Dermis microvascular lymphatic vessel endothelial cell (primary cell): ENCODE measurements at regions not wholly inside any gene's neighbourhood (a gene's known extent, or its start where the extent isn't known, plus 50 kb on each side); places are given as distances from the start of the nearest gene placed in this dataset.
A peak's percentile ranks its signal among the peaks of the same experiment; 100 is the strongest.

ENCODE experiments used
- DNase-seq, 2 donors: peaks; one replicate each; pipeline versions ENCODE4 v3.0.0 to v3.0.0-alpha.2; 2010; ENCODE audit warnings: low read depth in 2 of 2

DNA sequence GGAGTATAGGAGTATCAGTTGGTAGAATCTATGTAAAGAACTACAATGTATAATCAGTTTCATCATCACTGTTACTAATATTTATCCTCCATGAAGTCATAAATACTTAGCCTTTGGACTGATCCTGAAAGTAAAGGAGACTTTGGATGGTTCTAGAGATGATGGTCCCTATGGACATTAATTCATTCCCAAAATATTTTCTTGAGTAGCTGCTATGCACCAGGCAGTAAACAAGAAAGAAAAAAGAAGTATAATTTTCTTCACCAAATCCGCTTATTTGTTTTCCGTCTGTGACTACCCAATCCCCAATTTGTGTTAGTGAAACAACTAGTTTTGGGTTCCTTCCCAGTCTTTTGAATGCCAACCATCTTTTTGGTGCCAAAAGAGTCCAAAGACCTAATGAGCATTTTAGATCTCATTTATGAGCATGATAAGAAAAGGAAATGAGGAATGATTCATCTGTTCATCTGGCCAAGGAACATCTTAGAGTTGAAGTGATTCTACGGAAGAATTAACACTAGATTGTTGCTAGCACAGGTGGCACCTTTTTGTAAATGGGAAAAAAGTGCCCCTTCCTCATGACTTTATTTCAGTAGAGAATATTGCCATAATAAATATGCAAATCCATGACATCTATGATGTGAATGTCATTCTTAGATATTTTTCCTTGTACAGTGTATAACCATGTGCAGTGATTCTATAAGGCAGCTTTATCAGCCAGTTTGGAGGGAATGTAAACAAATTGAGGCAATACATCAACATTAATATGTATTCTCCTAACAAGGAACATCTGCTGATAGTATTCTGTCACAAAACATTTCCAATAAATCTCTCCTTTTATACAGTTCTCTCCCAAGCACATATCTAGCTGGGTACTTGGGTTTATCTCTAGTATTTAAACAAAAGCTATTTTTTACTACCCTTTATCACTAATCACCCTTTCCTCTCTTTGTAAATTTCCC is 85.1 kb upstream of the CCDC91 start:
- no peak for DNase-seq

DNA sequence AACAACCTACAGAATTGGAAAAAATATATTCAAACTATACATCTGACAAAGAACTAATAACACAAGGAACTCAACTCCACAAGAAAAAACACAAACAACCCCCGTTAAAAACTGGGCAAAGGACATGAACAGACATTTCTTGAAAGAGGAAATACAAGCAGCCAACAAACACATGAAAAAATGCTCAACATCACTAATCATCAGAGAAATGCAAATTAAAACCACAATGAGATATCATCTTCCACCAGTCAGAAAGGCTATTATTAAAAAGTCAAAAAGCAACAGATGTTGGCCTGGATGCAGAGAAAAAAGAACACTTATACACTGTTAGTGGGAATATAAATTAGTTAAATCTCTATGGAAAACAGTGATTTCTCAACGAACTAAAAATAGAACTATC is 82.6 kb upstream of the CCDC91 start:
- no peak for DNase-seq

DNA sequence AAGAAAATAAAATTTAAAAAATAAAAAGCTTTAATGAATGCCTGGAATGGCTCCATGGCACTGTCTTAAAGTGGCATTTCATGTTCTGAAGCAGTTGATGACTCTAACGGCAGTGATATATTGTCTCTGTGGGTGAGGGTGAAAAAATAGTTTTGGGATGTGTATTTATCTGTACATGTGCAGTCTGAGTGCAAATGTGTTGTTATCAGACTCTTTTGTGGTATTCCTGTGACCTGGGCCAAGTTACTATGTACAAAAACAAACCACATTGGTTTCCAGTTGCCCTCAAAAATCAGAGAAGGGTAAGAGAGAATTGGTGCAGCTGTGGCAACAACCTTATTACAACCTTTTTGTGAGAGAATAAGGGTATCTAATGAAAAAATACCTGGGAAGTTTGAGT is 81.7 kb upstream of the CCDC91 start:
- no peak for DNase-seq

DNA sequence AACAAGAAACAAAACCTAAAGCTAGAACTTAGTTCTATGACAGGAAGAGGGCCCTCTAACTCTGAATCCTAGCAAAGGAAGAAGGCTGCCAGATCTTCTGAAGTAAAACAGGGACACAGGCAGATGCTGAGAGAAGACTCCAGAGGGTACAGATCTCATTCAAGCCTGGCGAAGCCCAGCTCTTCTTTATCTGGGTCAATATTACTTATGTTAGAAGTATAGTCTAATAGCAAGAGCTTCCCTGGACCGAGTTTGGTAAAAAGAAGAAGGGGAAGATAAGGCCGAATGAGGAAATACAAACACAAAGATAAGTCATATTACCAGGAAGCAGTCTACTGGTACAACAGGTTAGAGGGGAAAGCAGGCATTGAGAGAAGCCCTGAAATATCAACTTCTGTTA is 79.9 kb upstream of the CCDC91 start:
- no peak for DNase-seq

DNA sequence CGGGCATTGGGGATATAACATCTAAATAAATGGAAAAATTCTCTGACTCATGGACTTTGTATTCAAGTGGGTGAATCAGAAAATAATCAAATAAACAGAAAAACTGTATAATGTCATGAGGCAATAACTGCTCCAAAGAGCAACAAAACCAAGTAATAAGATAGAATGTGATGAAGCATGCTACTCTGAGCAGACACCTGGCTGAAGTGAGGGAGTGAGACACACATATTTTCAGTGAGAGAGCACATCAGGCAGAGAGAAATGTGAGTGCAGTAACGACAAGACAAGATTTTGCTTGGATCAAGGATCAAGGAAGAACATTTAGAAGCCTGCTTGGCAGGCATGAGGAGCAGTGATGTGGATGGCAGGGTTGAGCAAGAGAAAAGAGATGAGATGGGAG is 75.8 kb upstream of the CCDC91 start:
- DNase-seq: no peak

DNA sequence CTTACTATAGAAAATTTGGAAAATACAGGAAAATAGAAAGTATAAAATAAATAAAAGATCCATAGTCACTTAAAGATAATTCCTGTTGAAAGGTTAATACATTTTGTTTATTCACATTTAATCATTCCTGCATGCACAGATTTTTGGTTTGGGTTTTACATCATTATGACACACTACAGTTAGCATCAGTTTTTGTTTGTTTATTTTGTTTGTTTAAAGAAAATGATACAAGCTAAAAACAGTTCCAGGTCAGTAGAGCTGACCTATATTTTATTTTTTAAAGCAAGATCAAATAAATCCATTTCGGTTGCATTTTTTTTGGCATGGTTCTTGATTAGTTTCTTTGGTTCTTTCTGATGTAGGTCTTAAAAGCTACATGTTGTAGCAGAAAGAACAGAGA is 68.8 kb upstream of the CCDC91 start:
- no peak for DNase-seq

DNA sequence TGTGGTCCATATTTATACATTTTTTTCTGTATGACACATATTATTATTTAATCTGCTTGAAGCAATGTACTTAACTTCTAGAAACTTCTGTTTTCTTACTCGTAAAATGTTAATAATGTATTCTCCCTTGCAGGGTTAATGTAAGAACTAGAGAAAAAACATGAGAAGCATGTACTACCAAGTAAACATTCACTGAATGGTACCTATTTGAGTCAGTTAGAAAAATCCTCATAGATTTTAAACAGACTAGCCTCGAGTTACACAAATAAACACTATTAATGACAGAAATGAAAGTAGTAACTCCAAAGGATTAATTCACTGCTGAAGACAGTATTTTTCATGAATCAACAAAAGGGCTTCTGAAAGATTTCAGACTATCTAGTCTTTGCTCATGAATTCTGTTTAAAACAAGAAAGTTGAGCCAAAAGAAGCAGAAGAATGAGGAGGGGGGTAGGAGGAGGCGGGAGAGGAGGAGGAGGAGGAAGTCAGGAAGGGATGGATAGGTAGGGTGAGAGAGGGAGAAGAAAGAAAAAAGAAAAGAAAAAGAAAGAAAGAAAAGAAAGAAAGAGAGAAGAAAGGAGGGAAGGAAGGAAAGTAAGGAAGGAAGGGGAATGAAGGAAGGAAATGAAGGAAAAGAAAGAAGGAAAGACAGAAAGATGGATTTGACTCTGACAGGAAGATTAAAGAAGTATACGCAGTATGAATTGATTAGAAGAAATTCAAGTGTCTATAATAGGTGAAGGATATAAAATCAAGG is 68.2 kb upstream of the CCDC91 start:
- no peak for DNase-seq

DNA sequence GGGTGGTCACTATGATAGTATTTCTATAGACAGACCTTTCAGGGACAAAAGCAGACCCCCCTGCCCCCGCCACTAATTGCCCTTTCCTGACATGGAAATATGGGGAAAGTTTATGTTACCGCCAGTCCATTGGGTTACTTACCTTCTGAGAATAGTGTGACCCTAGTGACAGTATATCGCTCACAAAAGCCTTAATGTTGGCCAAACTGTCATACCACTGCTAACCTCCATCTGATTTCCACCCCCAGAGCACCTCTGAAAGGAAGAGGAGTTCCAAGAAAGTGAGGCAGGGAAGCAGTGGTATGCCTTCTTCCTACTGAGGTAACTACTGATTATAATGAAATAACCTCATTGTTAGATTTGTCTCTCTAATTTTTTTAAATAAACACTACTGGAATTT is 67.5 kb upstream of the CCDC91 start:
- DNase-seq: no peak

DNA sequence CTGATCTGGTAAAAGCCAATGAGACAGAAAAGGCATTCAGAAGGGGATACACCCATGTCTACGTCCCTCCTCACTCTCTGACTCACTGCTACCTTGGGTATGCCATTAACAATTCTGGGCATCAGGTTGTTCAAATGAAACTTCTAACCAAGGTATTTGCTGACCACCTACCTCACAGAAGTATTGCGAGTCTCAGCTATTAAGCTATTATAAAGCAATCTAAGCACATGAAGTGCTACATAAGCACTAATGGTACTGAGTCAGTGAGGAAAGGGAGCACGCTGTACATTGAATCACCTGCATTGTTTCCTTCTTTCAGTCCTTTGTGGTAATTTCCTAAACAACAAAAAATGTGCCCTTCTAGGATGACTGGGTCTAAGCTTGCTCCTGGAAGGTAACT is 62.8 kb upstream of the CCDC91 start:
- DNase-seq: no peak

DNA sequence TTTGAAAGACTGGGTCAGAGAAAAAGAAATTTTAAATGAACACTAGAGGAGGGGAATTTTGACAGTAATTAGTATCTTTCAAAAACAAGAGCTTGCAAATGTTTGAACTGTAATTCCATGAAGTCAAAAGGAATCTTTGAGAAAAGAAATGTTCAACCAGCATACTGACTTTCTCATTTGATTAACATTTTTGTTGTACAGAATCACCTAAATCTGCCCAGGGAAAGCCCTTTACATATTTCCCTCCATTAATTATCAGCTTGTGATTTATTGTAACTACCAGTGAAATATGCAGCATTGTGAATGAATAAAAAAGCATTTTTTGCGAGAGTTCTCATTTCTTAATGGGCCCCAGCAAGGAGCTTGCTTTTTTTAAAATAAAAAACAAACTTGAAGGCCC is 61.2 kb upstream of the CCDC91 start:
- DNase-seq: no peak

DNA sequence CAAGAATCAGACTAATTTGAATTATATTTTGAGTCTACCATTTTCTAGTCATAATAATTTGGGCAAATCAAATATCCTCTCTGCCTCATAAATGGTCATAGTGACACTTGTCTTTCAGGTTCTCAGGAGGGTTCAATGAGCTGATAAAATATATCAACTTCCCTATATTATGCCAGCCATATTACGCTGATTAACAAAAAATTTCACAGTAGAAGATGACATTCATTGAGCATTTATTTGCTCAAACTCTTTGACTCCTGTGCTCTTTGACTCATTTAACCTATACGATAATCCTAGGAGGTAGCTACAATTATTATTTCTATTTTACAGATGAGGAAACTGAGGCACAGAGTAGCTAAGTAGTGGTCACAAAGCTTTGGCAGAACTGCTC is 60.0 kb upstream of the CCDC91 start:
- DNase-seq: no peak

DNA sequence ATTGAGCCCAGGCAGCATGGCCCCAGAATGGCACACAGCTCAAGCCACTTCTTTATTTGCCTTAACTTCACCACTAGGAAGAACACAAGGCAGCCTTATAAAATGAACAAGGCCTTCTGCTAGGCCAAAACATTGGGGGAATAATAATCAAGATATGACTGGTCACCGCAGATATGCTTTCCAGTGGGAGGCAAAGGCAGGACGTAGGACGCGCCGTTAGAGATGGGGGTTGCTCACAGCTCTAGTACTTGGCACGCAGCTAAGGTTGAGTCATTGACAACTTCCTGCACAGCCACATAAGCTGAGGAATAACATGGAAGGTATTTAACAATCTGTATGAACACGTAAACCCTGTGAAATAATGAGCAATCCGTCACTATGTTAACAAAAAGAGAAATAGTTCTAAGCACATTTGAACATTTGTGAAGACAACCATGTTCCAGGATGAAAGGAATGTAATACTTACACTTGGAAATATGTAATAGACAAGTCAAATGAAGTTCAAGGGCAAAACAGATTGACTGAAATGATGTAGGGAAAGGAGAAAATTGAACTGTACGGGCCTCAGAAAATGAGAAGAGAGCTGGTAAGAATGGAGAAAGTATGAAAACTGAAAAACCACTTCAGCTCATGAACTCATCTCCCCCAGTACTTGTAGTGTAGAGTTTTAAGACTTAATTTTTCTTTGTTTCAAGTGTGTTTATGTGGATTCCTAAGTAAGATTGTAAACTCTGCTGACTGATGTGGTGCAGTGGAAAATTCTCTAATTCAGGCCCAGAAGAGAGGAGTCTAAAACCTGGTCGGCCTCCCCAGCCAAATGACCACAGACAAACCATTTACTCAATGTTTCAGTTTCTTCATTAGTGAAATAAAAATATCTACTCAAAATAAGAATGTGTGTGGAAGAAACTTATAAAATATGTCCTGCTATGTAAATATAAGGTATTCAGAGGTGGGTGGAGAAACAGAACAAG is 59.3 kb upstream of the CCDC91 start:
- peak; percentile 96 to 99 for DNase-seq

DNA sequence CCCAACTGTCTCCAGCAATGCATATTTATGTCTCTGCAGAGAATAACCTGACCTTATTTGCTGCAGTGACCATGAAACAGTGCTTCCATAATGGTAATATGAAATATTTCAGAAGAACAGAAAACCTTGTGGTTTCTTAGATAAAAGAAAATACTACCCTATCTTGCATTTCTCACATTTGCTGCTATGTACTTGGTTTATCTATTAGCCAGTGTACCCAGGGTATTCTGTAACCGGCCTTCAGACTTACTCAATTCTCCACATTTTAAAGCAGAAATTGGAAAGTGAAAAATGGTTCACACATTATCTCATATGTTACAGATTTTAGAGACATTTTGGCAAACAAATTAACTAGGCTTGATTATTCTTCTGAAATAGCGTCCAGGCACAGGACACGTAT is 57.9 kb upstream of the CCDC91 start:
- no peak for DNase-seq

DNA sequence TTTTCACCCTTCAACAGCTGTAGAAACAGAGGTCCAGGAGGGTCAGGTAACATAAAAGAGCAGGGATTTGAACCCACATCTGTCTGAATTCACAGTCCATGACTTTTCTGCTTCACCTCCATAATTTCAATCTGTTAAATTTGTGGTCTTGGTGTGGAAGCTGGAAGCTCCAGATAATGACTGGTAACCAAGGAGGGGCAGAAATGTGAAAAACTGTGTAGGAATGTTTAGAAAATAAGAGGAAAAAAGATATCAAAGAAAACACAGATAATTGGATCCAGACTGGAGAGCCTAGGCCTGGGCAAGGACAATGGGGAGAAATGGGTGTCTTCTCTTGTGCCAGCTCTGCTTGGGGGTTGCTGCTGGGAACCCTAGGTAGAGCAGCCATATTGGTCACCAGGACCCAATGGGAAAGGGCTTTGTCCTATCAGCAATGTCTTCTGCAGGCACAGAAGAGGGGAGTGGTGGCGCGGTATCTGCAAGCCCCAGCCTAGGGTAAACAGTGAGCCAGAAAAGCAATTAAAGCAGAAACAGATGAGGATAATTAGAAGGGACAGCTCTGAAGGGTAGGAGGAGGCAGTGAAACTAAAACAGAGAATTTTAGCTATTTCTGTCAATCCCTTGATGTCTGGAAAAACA is 54.3 kb upstream of the CCDC91 start:
- DNase-seq: no peak

DNA sequence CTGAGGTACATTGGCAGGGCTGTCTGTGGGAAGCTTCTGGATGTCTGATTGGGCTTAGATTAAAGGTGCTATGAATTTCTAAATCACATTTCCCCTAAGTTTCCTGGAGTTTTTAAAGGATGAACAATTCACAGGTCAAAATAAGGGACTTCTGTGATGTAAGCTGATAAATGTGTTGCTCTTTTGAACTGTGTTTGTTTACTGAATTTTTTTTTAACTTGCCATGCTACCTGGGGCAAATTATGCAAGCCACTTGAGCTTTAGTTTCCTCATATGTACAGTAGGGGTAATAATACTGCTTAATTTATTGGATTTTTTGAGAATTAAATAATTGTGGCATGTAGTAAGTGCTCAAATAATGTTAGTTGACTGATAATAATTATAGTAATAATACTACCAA is 52.8 kb upstream of the CCDC91 start:
- DNase-seq: no peak

DNA sequence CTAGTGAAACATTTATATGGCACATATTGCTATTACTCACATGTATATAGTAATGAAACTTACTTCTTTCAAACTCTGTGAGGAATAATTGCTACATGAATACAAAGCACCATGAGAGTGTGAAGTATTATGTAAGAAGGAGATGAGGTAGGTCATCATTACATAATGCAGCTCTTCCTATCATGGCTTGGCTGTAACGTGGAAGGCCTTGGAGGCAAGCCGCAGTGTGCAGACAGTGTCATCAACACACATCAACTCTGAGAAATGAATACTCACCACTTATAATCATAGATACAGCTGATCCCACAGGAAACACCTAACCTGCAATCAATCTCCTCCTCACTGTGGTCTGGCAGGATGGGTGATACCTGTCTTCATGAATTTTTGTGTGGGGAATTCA is 49.9 kb upstream of the CCDC91 start:
- no peak for DNase-seq
